A673 (cell line): ENCODE measurements at regions not wholly inside any gene's neighbourhood (a gene's known extent, or its start where the extent isn't known, plus 50 kb on each side); places are given as distances from the start of the nearest gene placed in this dataset.
"Not testable (repeated sequence)": the region's sequence is repeated elsewhere in the genome, so short reads cannot be mapped to it uniquely, and the experiment has no call there.

ENCODE experiments used
- BruUV-seq: library from RNA; stranded (reverse); fragments of 400-500 nt; replicated peaks from 2 replicates; lab custom pipeline; 2021; lab: Mats Ljungman, UMichigan
- CTCF ChIA-PET: fragments of 300-600 bp; sonication (Branson Sonifier 250); formaldehyde crosslinking; loops from one replicate; lab custom pipeline; 2022; ENCODE audit warnings: antibody characterized with exemption; lab: Charles Lee
- POLR2A ChIA-PET: fragments of 300-600 bp; sonication (Branson Sonifier 250); formaldehyde crosslinking; loops from one replicate; lab custom pipeline; 2022; ENCODE audit warnings: antibody characterized with exemption; ENCODE audit not compliant: low non-redundant PET; lab: Charles Lee
- DNase-seq: peaks from one replicate; pipeline ENCODE4 v3.0.0-alpha.2; 2015; ENCODE audit warnings: low spot score
- H3K27ac ChIP-seq: fragments of 200-600 bp; sonication (generic); 2 replicates; pipeline ENCODE4 v1.5.1; 2016; ENCODE audit warnings: mixed run types, low read depth, mild to moderate bottlenecking, mixed read lengths, antibody characterized with exemption, low read length; ENCODE audit not compliant: poor library complexity, severe bottlenecking
- H3K27me3 ChIP-seq: fragments of 200-600 bp; sonication (generic); replicated peaks from 2 replicates; pipeline ENCODE4 v1.6.1; 2017; ENCODE audit warnings: mixed run types, low read depth, mild to moderate bottlenecking, mixed read lengths, antibody characterized with exemption, low read length; ENCODE audit not compliant: insufficient read depth, poor library complexity
- H3K36me3 ChIP-seq: fragments of 200-600 bp; sonication (generic); 2 replicates; pipeline ENCODE4 v1.6.1; 2016; ENCODE audit warnings: mixed run types, mild to moderate bottlenecking, mixed read lengths, antibody characterized with exemption, low read length; ENCODE audit not compliant: insufficient read depth, poor library complexity, severe bottlenecking
- H3K4me1 ChIP-seq: fragments of 200-600 bp; sonication (generic); 2 replicates; pipeline ENCODE4 v1.6.1; 2017; ENCODE audit warnings: mixed run types, mild to moderate bottlenecking, mixed read lengths, antibody characterized with exemption, low read length; ENCODE audit not compliant: insufficient read depth, poor library complexity, severe bottlenecking
- H3K4me3 ChIP-seq: fragments of 200-600 bp; sonication (generic); 2 replicates; pipeline ENCODE4 v1.5.1; 2016; ENCODE audit warnings: low read depth, mixed run types, mild to moderate bottlenecking, mixed read lengths, low read length; ENCODE audit not compliant: poor library complexity, severe bottlenecking
- H3K9me3 ChIP-seq: fragments of 200-600 bp; sonication (generic); 2 replicates; pipeline ENCODE4 v1.6.1; 2016; ENCODE audit warnings: mixed run types, low read depth, mild to moderate bottlenecking, mixed read lengths, antibody characterized with exemption, low read length; ENCODE audit not compliant: poor library complexity, severe bottlenecking
- CTCF ChIP-seq: fragments of 300-800, 200-600 bp; sonication (generic); conservative IDR thresholded peaks from 2 replicates; pipeline ENCODE4 v1.5.1; 2017; ENCODE audit warnings: low read depth, mild to moderate bottlenecking, antibody characterized with exemption, low read length, moderate library complexity, mixed read lengths
- EZH2 ChIP-seq: fragments of 200-600 bp; sonication (generic); IDR thresholded peaks from 2 replicates; pipeline ENCODE4 v1.6.1; 2017; ENCODE audit warnings: borderline replicate concordance, low read depth, mild to moderate bottlenecking, mixed read lengths, antibody characterized with exemption, low read length; ENCODE audit not compliant: poor library complexity, severe bottlenecking
- intact Hi-C: fragments of 100-400 bp; cut with micrococcal nuclease; formaldehyde crosslinking; loops from one replicate; pipeline ENCODE4 v1.10.0; 2022; ENCODE audit not compliant: unreplicated experiment

DNA sequence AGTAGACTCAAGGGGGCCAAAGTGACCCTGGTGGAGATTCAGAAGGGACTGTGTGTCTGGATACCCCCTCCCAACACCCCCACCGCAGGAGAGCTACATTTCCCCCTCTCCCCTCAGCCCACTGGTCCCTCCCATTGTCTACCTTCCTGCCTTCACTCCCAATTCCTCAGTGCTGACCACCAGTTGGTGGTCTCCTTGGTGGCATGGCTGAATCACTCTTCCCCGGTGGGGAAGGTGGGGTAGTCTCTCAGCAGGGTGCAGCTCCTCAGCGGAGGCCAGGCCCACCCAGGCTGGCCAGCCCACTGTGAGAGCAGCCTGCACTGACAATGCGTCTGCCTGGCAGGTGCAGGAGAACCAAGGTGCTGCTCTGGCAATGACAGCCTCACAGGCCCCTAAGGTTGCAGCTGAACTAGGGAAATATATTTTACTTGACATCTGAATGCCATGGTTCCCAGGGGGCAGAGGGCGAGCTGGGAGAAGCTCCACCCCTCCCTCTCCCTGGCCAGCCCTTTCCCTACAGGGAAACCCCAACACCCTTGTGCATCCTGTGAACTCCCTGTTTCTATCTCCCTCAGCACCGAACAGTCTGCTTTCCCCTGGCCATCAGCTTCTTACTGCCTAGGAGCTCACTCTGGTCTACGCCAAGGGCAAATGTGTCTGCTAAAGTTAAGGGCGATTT is 62.6 kb upstream of the PAX8 start:
- H3K36me3 ChIP-seq: no peaks in the 10 kb centered on the region
- TF ChIP-seq EZH2 (no peak), CTCF (no peak)
- no peak overlapping the region for H3K4me3 ChIP-seq
- DNase-seq: no peak
- ChIA-PET CTCF (no interaction called here), POLR2A (no interaction called here)
- H3K4me1 ChIP-seq: no peaks in the 10 kb centered on the region
- BruUV-seq: no TSS peak
- no peaks in the 10 kb centered on the region for H3K9me3 ChIP-seq
- H3K27me3 ChIP-seq: peaks cover 4% of the 10 kb centered on the region
- intact Hi-C loops: no loop called here
- no peak overlapping the region for H3K27ac ChIP-seq

DNA sequence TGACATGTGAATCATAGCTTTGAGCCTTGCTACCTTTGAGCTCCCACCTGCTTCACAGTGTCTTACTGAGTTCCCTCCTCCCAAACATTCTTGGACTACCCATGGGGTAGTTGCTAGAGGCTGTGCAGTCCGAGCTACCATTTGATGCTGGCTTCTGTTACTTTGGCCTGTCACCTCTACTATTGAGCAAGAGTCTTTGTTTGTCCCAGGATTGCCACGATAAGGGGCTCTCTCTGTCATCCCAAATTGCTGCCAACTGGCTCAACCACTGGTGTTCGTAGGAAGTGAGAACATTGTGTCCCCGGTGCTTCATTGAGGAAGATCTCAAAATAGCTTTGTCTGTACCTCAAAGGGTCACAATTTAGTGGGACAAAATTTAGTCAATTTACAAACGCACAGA is 59.1 kb upstream of the PAX8 start:
- TF ChIP-seq CTCF: no peak
- TF ChIP-seq EZH2: no peak
- ChIA-PET POLR2A (no interaction called here), CTCF (no interaction called here)

DNA sequence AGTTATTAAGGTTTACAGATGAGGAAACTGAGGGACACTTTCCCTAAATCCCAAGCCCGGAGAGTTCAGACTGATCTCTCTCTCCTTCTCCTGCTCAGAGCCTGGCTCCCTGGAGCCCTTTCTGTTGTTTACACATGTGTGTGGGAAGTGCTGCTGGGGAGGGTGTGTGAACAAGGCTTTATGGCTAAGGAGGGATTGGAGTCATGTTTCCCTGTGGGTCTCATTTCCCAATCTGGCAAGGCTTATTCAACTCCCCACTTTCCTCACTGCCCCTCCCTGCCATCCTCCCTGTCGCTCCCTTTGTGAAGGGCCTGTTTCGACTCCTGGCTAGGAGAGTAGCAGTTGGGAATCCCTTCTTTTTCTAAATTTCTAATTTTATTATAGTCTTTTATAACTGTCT is 57.3 kb upstream of the PAX8 start:
- CTCF ChIA-PET, H3K4me1 ChIP-seq, H3K9me3 ChIP-seq, H3K27ac ChIP-seq, H3K27me3 ChIP-seq, intact Hi-C loops, H3K4me3 ChIP-seq, DNase-seq, H3K36me3 ChIP-seq, POLR2A ChIA-PET, BruUV-seq: not testable (repeated sequence)

More for the DNA sequence above, 59.1 kb upstream of the PAX8 start:
- BruUV-seq: no TSS peak
- H3K27me3 ChIP-seq: peaks cover 4% of the 10 kb centered on the region
- no peaks in the 10 kb centered on the region for H3K4me1 ChIP-seq
- no peaks in the 10 kb centered on the region for H3K36me3 ChIP-seq
- H3K9me3 ChIP-seq: no peaks in the 10 kb centered on the region
- H3K4me3 ChIP-seq: no peak overlapping the region
- intact Hi-C loops: no loop called here
- no peak overlapping the region for H3K27ac ChIP-seq
- DNase-seq: no peak

DNA sequence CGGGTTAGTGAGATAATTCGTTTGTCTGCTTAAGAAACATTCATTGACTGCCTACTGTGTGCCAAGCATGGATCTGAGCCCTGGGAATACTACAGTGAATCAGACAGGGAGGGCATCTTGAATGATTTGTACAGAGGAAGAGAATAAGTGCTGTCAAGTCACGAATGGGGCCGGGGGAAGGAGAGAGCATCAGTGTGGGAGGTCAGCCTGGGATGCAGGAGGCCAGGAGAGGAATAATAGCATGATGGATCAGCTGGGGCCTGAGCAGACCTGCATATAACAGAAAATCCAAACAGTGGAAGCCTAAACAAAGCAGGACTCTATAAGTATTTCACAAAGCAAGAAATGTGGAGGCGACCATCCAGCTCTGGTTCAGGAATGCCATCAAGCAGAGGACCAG is 55.4 kb upstream of the PAX8 start:
- Histone ChIP-seq H3K36me3 (no peaks in the 10 kb centered on the region), H3K4me1 (no peaks in the 10 kb centered on the region), H3K27me3 (no peaks in the 10 kb centered on the region), H3K4me3 (no peak overlapping the region), H3K9me3 (no peaks in the 10 kb centered on the region), H3K27ac (no peak overlapping the region)
- no peak for DNase-seq
- intact Hi-C loops: no loop called here
- no peak for TF ChIP-seq CTCF
- no peak for TF ChIP-seq EZH2
- ChIA-PET CTCF (no interaction called here), POLR2A (no interaction called here)
- BruUV-seq: no TSS peak

DNA sequence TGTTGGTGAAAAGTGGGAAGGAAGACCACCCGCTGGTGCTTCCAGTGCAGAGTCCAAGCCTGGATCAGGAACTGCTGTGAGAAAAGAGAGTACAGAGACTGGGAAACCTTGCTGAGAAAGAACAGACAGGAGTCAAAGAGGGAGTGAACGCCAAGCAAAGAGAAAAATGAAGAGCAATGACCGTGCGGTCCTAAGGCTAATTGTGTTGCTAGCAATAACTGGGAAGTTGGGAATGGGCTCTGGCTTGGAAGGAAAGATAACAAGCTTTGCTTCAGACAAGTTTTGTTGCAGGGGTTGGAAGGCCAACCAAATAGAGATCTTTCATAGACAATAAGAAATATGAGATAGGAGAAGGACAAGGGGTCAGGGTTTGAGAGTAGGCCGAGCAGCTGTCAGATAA is 55.0 kb upstream of the PAX8 start:
- H3K27ac ChIP-seq, H3K4me3 ChIP-seq, intact Hi-C loops, BruUV-seq, H3K36me3 ChIP-seq, H3K9me3 ChIP-seq, H3K4me1 ChIP-seq, POLR2A ChIA-PET, DNase-seq, H3K27me3 ChIP-seq, CTCF ChIA-PET: not testable (repeated sequence)
